ENCODE measurements at regions not wholly inside any gene's neighbourhood (a gene's known extent, or its start where the extent isn't known, plus 50 kb on each side); places are given as distances from the start of the nearest gene placed in this dataset.

- Histone ChIP-seq H4K20me1 (ENCODE audit: control insufficient read depth, insufficient read depth) (no peaks in the 10 kb centered on the region), H3K9ac (ENCODE audit: control insufficient read depth, insufficient read depth, low read length) (no peak overlapping the region), H3K27me3 (replicated peaks in 1 of 2; ENCODE audit: control insufficient read depth in 2 of 2, insufficient read depth in 2 of 2, low read length in 1 of 2) (no peaks in the 10 kb centered on the region), H3K36me3 (ENCODE audit: control insufficient read depth in 2 of 2, insufficient read depth in 2 of 2, low read length in 1 of 2) (no peaks in the 10 kb centered on the region), H3K27ac (ENCODE audit: control insufficient read depth, insufficient read depth) (no peak overlapping the region), H2AFZ (ENCODE audit: control insufficient read depth, low read depth, low read length) (no peak overlapping the region), H3K4me3 (no peak overlapping the region), H3K4me2 (ENCODE audit: control insufficient read depth, insufficient read depth) (no peak overlapping the region), H3K79me2 (ENCODE audit: control insufficient read depth, insufficient read depth, low read length) (no peaks in the 10 kb centered on the region), H3K9me3 (replicated peaks; ENCODE audit: control insufficient read depth, insufficient read depth, low read length) (no peaks in the 10 kb centered on the region), H3K4me1 (ENCODE audit: control insufficient read depth, insufficient read depth, low read length) (no peaks in the 10 kb centered on the region)
- ChIA-PET SMC1A (ENCODE audit: uncharacterized antibody, unreplicated experiment) (no interaction called here), POLR2A (no interaction called here), CTCF (no interaction called here), RAD21 (ENCODE audit: unreplicated experiment) (no interaction called here)
- intact Hi-C loops (cut with micrococcal nuclease; ENCODE audit: unreplicated experiment) (no loop called here), in situ Hi-C loops (cut with MboI) (no loop called here)
- DNase-seq (ENCODE audit: low read depth, low spot score) (no peak), FAIRE-seq (no peak), ATAC-seq (no peak)
- WGBS (ENCODE audit: insufficient coverage, insufficient replicate concordance, low lambda C conversion rate, missing lambda C conversion rate) = 63% methylated on average over 14 of the region's 14 CpGs
- no peak for TF ChIP-seq KAT2A (conservative IDR thresholded peaks at IDR 0.05; ENCODE audit: control insufficient read depth, low read depth, low read length)
- no peak for TF ChIP-seq REST (IDR thresholded peaks at IDR 0.05; ENCODE audit: low read depth, low read length)
- no peak for TF ChIP-seq RAD21 (IDR thresholded peaks at IDR 0.05; ENCODE audit: insufficient read depth, low read depth, low read length)
- no peak for TF ChIP-seq NR2C2 (IDR thresholded peaks at IDR 0.05; ENCODE audit: borderline replicate concordance, control insufficient read depth, insufficient read length, low read depth)
- no peak for TF ChIP-seq POLR2AphosphoS2 (IDR thresholded peaks at IDR 0.05; ENCODE audit: low read depth, low read length)
- no peak for TF ChIP-seq BHLHE40 (IDR thresholded peaks at IDR 0.05; ENCODE audit: borderline replicate concordance in 1 of 2, low read depth in 2 of 2, low read length in 1 of 2)
- no peak for TF ChIP-seq ZNF384 (IDR thresholded peaks at IDR 0.05; ENCODE audit: borderline replicate concordance, low read depth, low read length)
- TF ChIP-seq SMARCA5 (IDR thresholded peaks at IDR 0.05) = no peak
- TF ChIP-seq PML (IDR thresholded peaks at IDR 0.05; ENCODE audit: low read length) = no peak
- no peak for TF ChIP-seq ATF3 (IDR thresholded peaks at IDR 0.05; ENCODE audit: borderline replicate concordance, extremely low read depth, low read depth, low read length)
- TF ChIP-seq RBBP5 (conservative IDR thresholded peaks at IDR 0.05) = no peak
- TF ChIP-seq CBX3 (IDR thresholded peaks at IDR 0.05; ENCODE audit: borderline replicate concordance, low read depth) = no peak
- TF ChIP-seq IKZF1 (conservative IDR thresholded peaks at IDR 0.05) = no peak
- TF ChIP-seq E2F4 (IDR thresholded peaks at IDR 0.05; ENCODE audit: low read depth, low read length) = no peak
- TF ChIP-seq CEBPB (IDR thresholded peaks at IDR 0.05; ENCODE audit: borderline replicate concordance in 1 of 2, low read depth in 2 of 2, low read length in 2 of 2) = no peak
- TF ChIP-seq TCF7 (IDR thresholded peaks at IDR 0.05; ENCODE audit: borderline replicate concordance) = no peak
- BruUV-seq (replicated peaks) = no TSS peak
Observed at GRCh38 chr13:65330691-65331090, 1899.4 kb downstream of the PCDH9 start.
